Activated CD8-positive, alpha-beta memory T cell treated with anti-CD3 and anti-CD28 coated beads, Interleukin-2, amount 50 U/mL, for 24 hours (primary cell): ENCODE measurements at regions not wholly inside any gene's neighbourhood (a gene's known extent, or its start where the extent isn't known, plus 50 kb on each side); places are given as distances from the start of the nearest gene placed in this dataset.

ENCODE experiments used
- DNase-seq: peaks from one replicate; pipeline ENCODE4 v3.0.0-alpha.2; 2020; ENCODE audit errors: extremely low read depth

GRCh38 chr3:116848248-116848829 lies 138.8 kb downstream of the TUSC7 start:
- no peak for DNase-seq

- DNase-seq, result no peak
These were observed 139.7 kb downstream of the TUSC7 start for GRCh38 chr3:116849261-116849688.

DNA sequence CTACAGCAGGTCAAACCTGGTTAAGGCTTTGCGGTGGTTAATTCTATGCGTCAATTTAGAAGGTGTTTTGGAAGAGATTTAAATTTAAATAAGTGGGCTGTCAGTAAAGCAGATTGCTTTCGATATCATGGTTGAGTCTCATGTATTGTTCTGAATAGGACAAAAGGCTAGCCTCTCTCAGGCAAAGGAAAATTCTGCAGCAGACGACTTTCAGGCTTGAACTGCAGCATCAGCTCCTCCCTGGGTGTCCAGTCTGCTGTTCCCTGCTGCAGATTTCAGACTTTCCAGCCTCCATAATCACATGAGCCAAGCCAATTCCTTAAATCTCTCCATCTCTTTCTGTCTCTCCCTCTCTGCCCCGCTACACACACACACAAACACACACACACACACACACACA lies 143.2 kb downstream of the TUSC7 start:
- DNase-seq, result no peak

- no peak for DNase-seq
These were observed 153.7 kb downstream of the TUSC7 start for GRCh38 chr3:116863270-116863770.

GRCh38 chr3:116863822-116864589 lies 154.4 kb downstream of the TUSC7 start:
- DNase-seq, result no peak

- DNase-seq, result no peak
These were observed 155.0 kb downstream of the TUSC7 start for GRCh38 chr3:116864590-116864927.

- DNase-seq, result no peak
These were observed 160.8 kb downstream of the TUSC7 start for GRCh38 chr3:116870379-116870778.

- DNase-seq, result no peak
These were observed 162.3 kb downstream of the TUSC7 start for GRCh38 chr3:116871905-116872304.

- DNase-seq, result no peak
These were observed 163.1 kb downstream of the TUSC7 start for GRCh38 chr3:116872688-116873087.

GRCh38 chr3:116873142-116873541 lies 163.6 kb downstream of the TUSC7 start:
- DNase-seq, result no peak

DNA sequence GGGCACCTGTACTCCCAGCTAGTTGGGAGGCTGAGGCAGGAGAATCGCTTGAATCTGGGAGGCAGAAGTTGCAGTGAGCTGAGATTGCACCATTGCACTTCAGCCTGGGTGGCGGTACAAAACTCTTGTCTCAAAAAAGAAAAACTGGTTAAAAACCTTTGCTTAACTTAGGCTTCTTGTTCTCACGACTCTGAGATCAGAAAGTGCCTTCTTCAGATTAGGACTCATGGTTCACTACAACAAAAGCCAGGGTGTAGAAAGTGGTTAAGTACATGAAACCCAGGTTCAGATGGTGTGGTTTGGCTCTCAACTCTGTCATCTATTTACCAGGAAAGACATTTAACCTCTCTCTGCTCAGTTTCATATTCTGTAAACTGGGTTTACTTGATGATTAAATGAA lies 168.4 kb downstream of the TUSC7 start:
- DNase-seq, result no peak

DNA sequence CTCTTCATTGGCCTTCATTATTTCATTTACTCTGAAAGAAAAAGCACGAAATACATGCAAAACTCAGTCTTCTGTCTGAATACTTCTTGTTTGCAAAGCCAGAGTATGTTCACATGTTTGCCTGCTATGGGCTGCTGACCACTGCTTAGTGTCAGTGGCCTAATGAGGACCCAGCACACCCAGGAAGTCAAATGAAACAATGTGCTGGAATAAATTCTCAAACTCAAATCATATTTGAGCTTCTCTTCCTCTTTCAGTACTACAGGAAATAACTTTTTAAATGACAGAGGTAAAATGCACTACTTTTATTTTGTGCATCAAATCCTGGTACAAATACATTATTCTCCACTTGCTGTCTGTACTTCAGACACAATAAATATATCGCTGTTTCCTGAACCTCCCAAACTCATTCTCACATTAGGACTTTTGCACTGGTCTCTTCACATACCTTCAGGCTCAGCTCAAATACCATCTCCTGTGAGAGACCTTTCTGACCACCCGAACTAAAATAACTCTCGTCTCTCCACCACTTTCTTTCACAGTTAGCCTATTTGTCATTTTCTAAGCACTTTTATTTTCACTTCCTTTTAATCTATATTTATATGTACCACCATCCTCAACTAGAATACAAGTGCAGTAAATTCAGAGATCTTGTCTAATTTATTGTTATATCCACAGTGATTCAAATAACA lies 176.8 kb downstream of the TUSC7 start:
- DNase-seq, result no peak

GRCh38 chr3:116896116-116896515 lies 186.5 kb downstream of the TUSC7 start:
- no peak for DNase-seq

GRCh38 chr3:116897382-116897781 lies 187.8 kb downstream of the TUSC7 start:
- DNase-seq, result no peak

- DNase-seq, result no peak
These were observed 189.7 kb downstream of the TUSC7 start for GRCh38 chr3:116899253-116899652.

DNA sequence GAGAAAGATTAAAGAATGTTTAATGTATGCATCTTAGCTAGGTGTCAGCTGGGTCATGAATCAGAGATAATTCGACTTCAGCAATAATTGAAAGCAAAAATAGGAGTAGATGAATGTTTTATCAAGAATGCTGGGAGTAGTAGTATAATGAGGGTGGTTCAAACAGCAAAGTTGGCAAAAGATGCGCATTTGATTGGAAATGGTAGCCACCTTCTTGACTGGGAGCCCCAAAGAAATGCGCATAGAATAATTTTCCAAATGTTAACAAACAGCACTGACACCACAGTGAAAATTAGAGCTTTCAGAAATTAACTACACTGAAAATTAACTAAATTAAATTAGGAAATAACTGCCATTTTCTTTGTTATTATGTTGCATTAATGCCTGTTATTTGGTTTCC lies 195.8 kb downstream of the TUSC7 start:
- DNase-seq, result no peak

GRCh38 chr3:116905794-116906193 lies 196.2 kb downstream of the TUSC7 start:
- no peak for DNase-seq

- DNase-seq, result no peak
These were observed 202.5 kb downstream of the TUSC7 start for GRCh38 chr3:116912116-116912515.

DNA sequence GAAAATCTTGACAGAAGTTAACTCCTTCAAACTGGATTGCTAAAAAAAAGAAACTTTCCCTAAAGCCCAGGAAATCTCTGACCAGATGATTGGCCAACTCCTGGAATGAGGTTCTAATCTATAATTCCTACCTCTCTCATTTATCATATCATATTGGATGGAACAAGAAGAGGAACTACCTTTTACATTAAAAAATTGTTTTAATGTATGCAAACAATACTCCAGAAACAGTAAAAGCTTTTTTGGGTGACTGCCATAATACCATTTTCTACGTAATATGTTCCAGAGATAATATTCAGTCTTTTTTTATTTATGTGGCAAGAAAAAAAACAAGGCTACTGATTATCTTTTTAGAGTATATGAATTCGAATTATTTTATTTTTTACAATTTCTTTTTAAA lies 204.4 kb downstream of the TUSC7 start:
- DNase-seq, result no peak

DNA sequence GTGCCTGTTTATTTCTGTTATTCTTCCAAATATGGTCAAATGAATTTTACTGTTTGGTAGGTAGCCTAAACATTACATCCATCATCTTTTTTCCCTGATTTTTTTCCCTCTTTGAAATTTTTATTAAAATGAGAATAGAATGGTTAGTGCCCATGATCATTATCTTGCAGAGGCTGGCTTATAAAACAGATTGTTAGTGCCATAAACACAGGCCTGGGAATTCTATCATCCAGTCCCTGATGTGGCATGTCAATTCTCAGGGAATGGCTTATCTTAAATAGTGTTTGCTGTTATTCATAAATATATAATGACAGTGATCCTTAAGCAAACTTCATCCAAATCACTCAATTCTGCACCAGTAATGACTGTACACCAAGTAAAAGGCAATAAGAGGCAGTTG lies 207.3 kb downstream of the TUSC7 start:
- no peak for DNase-seq

GRCh38 chr3:116920826-116921610 lies 211.4 kb downstream of the TUSC7 start:
- DNase-seq, result no peak

DNA sequence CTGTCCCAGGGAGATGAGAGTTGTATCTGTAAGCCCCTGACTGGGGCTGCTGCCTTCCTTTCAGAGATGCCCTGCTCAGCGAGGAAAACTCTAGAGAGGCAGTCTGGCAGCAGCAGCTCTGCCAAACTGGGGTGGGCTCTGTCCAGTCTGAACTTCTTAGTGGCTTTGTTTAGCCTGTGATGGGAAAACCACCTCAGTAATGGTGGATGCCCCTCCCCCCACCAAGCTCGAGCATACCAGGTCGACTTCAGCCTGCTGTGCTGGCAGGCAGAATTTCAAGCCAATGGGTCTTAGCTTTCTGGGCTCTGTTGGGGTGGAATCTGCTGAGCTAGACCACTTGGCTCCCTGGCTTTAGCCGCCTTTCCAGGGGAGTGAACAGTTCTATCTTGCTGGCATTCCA lies 218.3 kb downstream of the TUSC7 start:
- DNase-seq, result no peak
